HG03097 (cell line): ENCODE measurements at regions not wholly inside any gene's neighbourhood (a gene's known extent, or its start where the extent isn't known, plus 50 kb on each side); places are given as distances from the start of the nearest gene placed in this dataset.
"Not testable (repeated sequence)": the region's sequence is repeated elsewhere in the genome, so short reads cannot be mapped to it uniquely, and the experiment has no call there.

Experiments
- ATAC-seq: cut with Tn5 transposase; IDR thresholded peaks from one replicate; pipeline ENCODE4 v1.9.1; 2021; ENCODE audit not compliant: unreplicated experiment, low FRiP score

DNA sequence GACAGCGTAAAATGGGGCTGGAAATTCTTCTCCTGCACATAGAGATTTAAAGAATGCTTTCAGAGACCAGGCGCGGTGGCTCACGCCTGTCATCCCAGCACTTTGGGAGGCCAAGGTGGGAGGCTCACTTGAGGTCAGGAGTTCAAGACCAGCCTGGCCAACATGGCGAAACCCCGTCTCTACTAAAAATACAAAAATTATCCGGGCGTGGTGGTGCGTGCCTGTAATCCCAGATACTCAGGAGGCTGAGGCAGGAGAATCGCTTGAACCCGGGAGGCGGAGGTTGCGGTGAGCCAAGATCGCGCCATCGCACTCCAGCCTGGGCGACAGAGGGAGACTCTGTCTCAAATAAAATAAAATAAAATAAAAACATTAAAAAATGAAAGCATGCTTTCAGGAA is 107.4 kb downstream of the CRLF2 start:
- ATAC-seq: not testable (repeated sequence)

DNA sequence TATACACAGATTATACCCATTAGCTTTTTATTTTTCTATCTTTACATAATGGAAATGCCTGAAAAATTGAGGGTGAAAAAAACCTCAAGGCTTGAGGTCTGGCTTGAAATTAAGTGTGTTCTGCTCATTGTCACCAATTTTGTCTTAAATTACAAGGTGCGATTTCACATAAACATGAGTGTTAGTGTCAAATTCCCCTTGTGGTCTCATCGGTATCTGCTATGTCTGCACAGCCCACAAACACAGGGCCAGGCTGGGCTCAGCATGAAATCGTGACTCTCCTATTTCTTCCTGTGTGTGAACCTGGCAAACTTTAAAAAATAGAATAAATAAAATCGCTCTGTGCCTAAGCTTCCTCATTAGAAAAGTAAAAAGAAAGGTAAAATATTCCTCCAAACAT is 109.1 kb downstream of the CRLF2 start:
- no peak for ATAC-seq

DNA sequence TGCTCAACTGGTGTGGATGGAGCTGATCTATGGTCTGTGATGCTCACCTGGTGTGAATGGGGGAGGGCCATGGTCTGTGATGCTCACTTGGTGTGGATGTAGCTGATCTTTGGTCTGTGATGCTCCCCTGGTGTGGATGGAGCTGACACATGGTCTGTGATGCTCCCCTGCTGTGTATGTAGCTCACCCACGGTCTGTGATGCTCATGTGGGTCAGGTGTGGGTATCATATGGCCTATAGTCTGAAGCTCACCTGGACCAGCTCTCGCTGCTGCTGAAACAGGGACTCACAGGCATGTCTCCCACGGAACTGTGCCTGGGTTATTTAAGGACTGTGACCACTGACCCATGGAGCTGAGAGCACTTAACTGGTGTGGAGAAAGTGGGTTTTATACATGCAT is 109.7 kb downstream of the CRLF2 start:
- no peak for ATAC-seq

DNA sequence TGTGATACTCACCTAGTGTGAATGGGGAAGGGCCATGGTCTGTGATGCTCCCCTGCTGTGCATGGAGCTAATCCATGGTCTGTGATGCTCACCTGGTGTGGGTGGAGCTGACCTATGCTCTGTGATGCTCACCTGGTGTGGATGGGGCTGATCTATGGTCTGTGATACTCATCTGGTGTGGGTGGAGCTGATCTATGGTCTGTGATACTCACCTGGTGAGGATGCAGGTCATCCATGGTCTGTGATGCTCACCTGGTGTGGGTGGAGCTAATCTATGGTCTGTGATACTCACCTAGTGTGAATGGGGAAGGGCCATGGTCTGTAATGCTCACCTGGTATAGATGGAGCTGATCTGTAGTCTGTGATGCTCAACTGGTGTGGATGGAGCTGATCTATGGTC is 110.2 kb downstream of the CRLF2 start:
- not testable (repeated sequence) for ATAC-seq

DNA sequence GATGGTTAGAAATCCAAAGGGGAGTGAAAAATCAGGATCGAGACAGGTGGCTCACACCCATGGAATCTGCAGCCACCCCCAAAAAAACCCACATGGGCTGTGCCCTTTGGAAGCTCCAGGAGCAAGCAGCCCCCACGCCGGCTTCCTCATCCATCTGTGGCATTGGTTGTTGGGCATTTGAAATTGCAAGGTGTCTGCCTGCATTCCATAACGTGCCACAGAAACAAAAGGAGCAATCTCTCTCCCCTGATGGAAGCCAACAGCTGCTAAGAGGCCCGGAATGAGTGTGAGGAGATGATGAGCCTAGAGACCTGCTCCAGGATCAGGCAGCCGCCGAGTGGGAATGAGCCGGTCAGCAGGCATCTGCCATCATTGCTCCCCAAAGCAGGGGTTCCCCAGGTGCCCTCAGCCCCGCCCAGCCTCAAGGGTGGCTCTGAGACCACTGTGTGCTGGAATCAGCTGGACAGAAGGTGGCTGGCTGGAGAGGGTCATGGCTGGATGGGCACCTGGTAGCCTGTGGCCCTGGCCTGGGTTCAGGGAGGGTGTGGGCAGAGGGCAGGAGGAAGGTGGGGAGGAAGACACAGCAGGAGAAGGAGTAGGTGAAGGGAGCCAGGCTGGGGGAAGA is 113.2 kb downstream of the CRLF2 start:
- no peak for ATAC-seq

DNA sequence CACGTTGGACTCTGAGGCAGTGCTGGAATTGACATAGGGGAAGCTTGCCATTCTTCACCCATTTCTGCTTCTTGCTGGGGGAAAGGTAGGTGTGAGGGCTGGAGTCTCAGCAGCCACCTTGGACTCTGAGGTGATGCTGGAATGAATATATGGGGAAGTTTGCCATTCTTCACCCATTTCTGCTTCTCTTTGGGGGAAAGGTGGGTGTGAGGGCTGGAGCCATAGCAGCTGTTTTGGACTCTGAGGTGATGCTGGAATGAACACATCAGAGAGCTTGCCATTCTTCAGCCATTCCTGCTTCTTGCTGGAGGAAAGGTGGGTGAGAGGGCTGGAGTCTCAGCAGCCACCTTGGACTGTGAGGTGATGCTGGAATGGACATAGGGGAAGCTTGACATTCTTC is 115.1 kb downstream of the CRLF2 start:
- no peak for ATAC-seq

DNA sequence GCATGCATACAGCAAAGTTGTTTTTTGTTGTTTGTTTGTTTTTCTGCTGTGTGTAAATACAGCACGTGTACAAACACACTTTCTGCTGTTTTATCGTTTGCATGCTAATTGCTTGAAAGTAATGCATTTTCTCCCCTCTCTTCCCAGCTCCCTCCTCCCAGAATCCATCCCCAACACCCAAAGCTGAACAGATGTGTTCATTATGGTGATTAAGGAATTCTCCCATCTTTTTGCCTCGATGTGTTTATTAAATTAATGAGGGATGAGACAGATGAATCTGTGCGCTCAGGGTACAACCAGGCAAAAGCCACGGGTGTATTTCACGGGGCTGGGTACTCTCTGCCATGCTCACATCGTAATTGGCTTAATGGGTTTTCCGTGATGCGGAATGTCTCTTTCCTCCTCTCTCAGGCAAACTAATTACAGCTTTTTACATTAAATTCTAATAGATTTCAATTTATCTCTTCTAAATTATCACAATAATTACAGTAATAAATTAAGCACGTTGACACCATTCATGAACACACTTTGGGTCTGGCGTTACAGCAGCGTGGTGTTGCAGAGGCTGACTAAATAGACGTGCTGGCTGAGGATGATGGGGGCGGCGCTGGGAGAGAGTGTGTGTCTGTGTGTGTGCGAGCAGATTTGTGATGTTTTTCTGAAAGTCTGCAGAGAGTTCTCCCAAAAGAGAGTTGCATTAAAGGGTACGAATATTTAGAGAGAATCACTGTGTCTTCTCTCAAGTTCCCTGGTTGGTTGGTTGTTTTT is 117.7 kb downstream of the CRLF2 start:
- no peak for ATAC-seq

DNA sequence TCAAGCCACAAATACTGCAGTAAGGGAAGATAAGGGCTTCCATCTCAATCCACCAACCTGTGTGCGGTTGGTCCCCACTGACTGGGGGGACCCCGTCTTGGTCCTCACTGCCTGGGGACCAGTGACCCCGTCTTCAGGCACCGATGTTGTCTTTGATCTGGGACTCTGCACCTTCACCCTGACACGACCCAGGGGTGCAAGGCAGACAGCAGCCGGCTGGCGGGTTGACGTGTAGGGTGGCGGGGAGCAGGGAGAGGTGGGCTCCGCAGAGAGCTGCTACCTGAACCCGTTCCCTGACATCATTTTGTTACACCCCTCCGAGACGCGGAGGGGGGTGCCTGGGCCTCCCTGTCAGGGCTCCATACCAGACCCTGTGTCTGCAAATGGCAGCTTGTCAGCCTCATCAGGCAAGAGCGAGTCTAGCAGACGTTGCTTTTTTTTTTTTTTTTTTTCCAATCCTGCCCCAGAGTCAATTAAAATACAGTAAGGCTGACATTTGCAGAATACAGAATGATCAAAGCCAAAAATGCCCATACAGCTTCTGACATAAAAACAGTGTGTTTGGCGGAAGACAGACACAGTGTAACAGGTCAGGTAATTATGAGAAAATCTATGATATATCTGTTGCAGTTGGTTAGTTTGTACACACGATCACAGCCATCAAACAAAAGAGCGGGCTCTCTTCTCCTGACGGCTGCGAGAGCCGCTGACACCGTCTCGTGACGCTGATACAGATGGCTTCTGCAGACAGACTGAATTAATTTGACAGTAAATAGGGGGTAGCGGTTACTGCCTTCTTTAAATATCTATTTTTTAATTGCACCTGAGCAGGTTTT is 118.6 kb downstream of the CRLF2 start:
- ATAC-seq: no peak

DNA sequence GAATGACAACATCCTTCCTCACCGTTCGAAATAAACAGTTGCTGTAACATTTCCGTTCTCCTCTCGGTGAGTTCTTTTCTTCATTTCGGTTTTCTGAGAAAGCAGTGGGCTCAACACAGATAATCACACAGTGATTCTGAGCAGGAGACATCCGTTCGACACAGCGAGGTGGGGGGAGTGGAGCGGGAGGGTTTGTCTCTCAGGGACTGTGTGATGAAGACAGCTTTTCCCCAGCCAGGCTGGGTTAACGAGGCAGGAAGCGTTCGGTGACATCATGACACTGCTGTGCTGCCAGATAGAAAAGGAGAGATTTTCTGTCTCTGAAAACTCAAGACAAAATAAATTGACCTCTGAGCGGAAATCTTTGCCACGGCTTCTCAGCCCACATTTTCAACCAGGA is 119.3 kb downstream of the CRLF2 start:
- ATAC-seq: no peak

DNA sequence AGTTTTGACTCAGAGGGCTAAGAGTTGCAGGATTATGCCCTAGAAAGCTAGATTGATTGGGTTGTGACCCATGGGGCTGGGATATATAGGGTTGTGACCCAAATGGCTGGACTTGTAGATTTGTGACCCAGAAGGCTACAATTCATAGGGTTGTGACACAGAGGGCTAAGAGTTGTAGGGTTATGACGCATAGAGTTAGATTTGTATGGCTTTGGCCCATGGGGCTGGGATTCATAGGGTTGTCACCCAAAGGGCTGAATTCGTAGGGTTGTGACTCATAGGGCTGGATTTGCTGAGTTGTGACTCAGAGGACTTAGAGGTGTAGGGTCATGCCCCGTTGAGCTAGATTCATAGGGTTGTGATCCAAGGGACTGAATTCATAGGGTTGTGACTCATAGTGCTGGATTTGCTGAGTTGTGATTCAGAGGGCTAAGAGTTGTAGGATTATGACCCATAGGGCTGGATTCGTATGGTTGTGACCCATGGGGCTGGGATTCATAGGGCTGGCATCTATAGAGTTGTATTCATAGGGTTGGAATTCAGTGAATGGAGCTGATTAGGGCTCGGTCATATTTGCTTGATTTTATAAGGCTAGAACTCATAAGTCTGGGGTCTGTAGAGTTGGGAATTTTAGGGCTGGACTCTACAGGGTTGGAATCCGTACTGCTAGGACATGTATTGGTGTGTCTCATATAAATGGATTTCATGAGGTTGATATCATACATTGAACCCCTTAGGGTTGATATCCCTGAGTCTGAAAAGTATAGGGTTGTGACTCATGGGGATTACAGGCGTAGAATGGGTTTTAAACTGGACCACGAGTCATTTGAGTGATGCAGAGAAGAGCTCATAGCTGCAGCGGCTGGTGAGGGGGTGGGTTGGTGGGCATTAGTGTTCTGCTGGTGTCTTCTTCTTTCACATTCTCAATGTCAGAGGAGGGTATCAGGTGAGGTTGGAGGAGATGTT is 125.7 kb downstream of the CRLF2 start:
- no peak for ATAC-seq

DNA sequence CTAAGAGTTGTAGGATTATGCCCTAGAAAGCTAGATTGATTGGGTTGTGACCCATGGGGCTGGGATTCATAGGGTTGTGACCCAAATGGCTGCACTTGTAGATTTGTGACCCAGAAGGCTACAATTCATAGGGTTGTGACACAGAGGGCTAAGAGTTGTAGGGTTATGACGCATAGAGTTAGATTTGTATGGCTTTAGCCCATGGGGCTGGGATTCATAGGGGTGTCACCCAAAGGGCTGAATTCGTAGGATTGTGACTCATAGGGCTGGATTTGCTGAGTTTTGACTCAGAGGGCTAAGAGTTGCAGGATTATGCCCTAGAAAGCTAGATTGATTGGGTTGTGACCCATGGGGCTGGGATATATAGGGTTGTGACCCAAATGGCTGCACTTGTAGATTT is 126.6 kb downstream of the CRLF2 start:
- ATAC-seq: not testable (repeated sequence)

DNA sequence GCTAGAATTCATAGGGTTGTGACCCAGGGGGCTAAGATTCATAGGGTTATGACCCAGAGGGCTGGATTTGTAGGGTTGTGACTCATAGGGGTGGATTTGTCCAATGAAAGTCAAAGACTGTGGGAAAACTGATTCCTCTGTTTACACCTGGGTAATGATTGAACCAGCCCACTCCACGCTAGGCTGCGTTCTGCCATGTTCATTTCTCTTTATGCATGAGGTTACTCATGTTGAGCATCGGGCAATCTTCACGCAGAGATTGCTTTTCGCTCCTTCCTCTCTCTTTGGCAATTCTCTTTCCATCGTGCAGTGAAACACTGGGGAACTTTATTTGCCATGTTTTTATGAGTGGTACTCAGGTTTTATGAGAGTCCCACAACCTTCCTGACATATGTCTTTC is 127.8 kb downstream of the CRLF2 start:
- no peak for ATAC-seq

DNA sequence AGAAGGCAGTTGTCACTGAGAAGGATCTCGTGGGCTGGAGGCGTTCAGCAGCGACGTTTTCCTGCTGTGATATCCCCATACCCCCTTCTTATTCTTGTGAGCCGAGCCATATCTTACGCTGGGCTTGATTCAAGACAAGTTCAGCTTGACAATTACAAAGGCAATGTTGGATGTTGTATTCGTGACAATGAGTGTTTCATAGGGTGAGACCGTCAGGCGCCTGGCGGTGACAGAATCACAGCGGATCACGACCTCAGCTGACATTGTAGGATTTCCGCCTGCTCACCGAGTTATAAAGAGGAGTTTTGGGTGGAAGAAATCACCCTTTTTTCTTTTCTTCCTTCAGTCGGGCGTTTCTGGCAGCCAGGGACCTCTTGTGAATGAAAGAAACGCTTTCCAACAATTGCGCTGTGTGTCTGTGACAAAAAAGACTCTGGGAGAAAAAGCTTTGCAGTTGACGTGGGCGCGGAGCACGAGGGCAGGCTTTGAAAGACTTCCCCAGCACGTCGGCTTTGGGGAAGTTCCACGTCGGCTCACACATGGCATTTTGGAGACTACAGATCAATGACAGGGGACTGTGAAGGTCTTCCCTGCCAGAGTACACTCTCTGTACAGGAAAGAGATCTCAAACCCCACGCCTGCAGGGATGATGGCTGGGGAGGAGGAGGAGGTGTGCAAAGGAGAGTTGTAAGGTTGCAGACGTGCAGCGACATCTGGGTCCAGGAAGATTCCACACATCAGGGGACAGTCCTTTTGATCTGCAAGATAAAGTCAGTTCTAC is 135.4 kb downstream of the CRLF2 start:
- no peak for ATAC-seq

DNA sequence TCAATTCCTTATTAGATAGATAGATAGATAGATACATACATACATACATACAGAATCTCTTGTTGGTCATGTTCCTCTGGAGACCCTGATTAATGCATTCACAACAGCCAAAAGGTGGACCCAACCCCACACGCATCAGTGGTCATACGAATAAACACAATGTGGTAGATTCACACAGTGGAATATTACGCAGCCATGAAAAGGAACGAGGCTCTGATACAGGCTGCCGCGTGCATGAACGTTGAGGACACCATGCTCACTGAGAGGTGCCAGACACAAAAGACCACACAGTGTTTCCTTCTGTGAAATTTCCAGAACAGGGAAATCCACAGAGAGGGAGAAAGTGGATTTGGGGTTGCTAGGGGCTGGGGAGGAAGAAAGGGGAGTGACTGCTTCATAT is 136.7 kb downstream of the CRLF2 start:
- no peak for ATAC-seq

DNA sequence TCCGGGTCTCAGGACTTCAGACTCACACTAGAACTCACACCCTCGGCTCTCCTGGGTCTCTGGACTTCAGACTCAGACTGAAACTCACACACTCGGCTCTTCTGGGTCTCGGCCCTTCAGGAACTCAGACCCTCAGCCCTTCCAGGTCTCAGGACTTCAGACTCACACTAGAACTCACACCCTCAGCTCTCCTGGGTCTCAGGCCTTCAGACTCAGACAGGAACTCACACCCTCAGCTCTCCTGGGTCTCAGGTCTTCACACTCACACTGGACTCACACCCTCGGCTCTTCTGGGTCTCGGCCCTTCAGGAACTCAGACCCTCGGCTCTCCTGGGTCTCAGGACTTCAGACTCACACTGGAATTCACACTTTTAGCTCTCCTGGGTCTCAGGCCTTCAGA is 137.3 kb downstream of the CRLF2 start:
- ATAC-seq: no peak

DNA sequence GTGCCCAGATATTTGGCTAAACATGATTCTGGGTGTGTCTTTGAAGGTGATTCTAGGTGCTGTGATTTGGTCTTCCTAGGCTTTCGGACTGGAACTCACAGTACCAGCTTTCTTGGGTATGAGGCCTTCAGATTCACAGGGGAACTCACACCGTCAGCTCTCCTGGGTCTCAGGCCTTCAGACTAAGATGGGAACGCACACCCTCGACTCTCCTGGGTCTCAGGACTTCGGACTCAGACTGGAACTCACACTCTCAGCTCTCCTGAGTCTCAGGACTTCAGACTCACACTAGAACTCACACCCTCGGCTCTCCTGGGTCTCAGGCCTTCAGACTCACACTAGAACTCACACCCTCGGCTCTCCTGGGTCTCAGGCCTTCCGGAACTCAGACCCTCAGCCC is 137.7 kb downstream of the CRLF2 start:
- no peak for ATAC-seq

DNA sequence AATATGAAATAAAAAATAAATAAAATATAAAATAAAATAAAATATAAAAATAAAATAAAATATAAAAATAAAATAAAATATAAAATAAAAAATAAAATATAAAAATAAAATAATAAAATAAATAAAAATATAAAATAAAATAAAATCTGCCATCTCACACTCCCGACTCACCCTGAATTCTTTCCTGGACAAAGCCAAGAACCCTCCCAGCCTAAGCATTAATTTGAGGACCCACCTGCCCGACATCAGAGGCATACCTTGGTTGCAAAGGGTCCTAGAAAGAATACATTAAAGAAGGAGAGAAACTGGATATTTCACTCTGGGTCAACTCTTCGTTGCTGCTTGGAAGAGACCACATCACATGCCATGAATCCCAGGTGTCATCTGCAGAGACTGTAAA is 138.3 kb downstream of the CRLF2 start:
- ATAC-seq: no peak

DNA sequence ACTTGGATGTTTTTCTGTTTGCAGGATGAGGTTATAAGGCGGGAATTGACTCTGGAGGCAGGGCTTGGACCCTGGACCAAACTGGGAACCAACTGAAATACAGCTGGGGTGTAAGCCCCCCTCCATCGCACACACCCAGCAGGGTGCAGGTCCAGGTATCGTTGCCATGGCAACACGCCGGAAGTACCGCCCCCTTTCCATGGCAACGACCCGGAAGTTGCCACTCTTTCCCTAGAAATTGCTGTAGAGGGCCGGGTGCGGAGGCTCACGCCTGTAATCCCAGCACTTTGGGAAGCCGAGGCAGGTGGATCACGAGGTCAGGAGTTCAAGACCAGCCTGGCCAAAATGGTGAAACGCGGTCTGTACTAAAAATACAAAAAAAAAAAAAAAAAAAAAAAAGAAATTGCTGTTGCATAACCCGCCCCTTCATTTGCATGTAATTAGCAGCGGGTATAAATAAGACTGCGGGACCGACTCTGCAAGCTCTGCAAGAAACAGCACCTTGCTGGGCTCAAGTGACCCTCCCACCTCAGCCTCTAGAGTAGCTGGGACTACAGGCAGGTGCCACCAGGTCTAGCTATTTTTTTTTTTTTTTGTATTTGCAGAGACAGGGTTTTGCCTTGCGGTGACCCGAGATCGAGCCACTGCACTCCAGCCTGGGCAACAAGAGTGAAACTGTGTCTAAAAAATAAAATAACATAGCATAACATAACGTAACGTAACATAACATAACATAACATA is 139.6 kb downstream of the CRLF2 start:
- ATAC-seq: no peak

DNA sequence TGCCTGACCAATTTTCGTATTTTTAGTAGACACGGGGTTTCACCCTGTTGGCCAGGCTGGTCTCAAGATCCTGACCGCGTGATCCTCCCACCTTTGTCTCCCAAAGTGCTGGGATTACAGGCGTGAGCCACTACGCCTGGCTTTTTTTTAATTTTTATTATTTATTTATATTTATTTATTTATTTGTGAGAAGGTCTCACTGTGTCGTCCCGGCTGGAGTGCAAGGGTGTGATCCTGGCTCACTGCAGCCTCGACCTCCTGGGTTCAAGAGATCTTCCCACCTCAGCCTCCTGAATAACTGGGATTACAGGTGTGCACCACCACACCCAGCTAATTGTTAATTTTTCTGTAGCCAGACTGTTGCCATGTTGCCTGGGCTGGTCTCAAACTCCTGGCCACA is 141.1 kb downstream of the CRLF2 start:
- no peak for ATAC-seq
